H9 (cell line): ENCODE measurements at regions not wholly inside any gene's neighbourhood (a gene's known extent, or its start where the extent isn't known, plus 50 kb on each side); places are given as distances from the start of the nearest gene placed in this dataset.

Experiments used
- DNase-seq: peaks from one replicate; pipeline ENCODE4 v3.0.0-alpha.2; 2017
- H2AFZ ChIP-seq: one replicate; pipeline ENCODE4 v1.6.1; 2013; ENCODE audit warnings: mild to moderate bottlenecking, low read length, control low read depth, moderate library complexity
- H2AK5ac ChIP-seq: 2 replicates; pipeline ENCODE4 v1.6.1; 2013; ENCODE audit warnings: low read length, control low read depth, mixed read lengths; ENCODE audit not compliant: insufficient read length
- H2BK120ac ChIP-seq: one replicate; pipeline ENCODE4 v1.6.1; 2013; ENCODE audit warnings: low read depth, mild to moderate bottlenecking, low read length, control low read depth, inconsistent platforms; ENCODE audit not compliant: poor library complexity, severe bottlenecking
- H2BK12ac ChIP-seq: 2 replicates; pipeline ENCODE4 v1.6.1; 2013; ENCODE audit warnings: low read length, control low read depth, mixed read lengths, low read depth; ENCODE audit not compliant: insufficient read length
- H2BK15ac ChIP-seq: 2 replicates; pipeline ENCODE4 v1.6.1; 2013; ENCODE audit warnings: low read depth, low read length, control low read depth
- H2BK20ac ChIP-seq: one replicate; pipeline ENCODE4 v1.6.1; 2013; ENCODE audit warnings: low read depth, mild to moderate bottlenecking, low read length, control low read depth, inconsistent platforms; ENCODE audit not compliant: poor library complexity, severe bottlenecking
- H2BK5ac ChIP-seq: 2 replicates; pipeline ENCODE4 v1.6.1; 2013; ENCODE audit warnings: low read length, control low read depth, mixed read lengths; ENCODE audit not compliant: insufficient read length
- H3K14ac ChIP-seq: 2 replicates; pipeline ENCODE4 v1.6.1; 2013; ENCODE audit warnings: low read length, control low read depth; ENCODE audit not compliant: insufficient read depth
- H3K18ac ChIP-seq: 2 replicates; pipeline ENCODE4 v1.6.1; 2013; ENCODE audit warnings: low read depth, mild to moderate bottlenecking, mixed read lengths, low read length, control low read depth; ENCODE audit not compliant: insufficient read length
- H3K23ac ChIP-seq: 2 replicates; pipeline ENCODE4 v1.6.1; 2013; ENCODE audit warnings: low read length, control low read depth, mixed read lengths, low read depth; ENCODE audit not compliant: insufficient read length
- H3K23me2 ChIP-seq: 2 replicates; pipeline ENCODE4 v1.6.1; 2013; ENCODE audit warnings: low read depth, mild to moderate bottlenecking, mixed read lengths, low read length, control low read depth; ENCODE audit not compliant: insufficient read length, poor library complexity, severe bottlenecking
- H3K27ac ChIP-seq: 2 replicates; pipeline ENCODE4 v1.5.1; 2013; ENCODE audit warnings: low read length, control low read depth, mixed read lengths, low read depth; ENCODE audit not compliant: insufficient read length
- H3K27me3 ChIP-seq: 2 replicates; pipeline ENCODE4 v1.6.1; 2013; ENCODE audit warnings: low read length, control low read depth, inconsistent platforms; ENCODE audit not compliant: insufficient read depth
- H3K4ac ChIP-seq: 2 replicates; pipeline ENCODE4 v1.6.1; 2013; ENCODE audit warnings: low read depth, mild to moderate bottlenecking, control low read depth, inconsistent platforms, low read length, moderate library complexity
- H3K4me1 ChIP-seq: 2 replicates; pipeline ENCODE4 v1.6.1; 2013; ENCODE audit warnings: low read length, control low read depth, inconsistent platforms; ENCODE audit not compliant: insufficient read depth
- H3K4me2 ChIP-seq: 2 replicates; pipeline ENCODE4 v1.6.1; 2013; ENCODE audit warnings: low read length, control low read depth, mixed read lengths; ENCODE audit not compliant: insufficient read length, insufficient read depth
- H3K56ac ChIP-seq: 2 replicates; pipeline ENCODE4 v1.6.1; 2013; ENCODE audit warnings: low read depth, mild to moderate bottlenecking, mixed read lengths, low read length, control low read depth; ENCODE audit not compliant: insufficient read length
- H3K79me1 ChIP-seq: 2 replicates; pipeline ENCODE4 v1.6.1; 2013; ENCODE audit warnings: low read depth, mild to moderate bottlenecking, moderate library complexity, low read length, control low read depth, inconsistent platforms; ENCODE audit not compliant: insufficient read depth, poor library complexity, severe bottlenecking
- H3K79me2 ChIP-seq: 2 replicates; pipeline ENCODE4 v1.6.1; 2013; ENCODE audit warnings: low read length, control low read depth, inconsistent platforms; ENCODE audit not compliant: insufficient read depth
- H3K9ac ChIP-seq: 2 replicates; pipeline ENCODE4 v1.6.1; 2013; ENCODE audit warnings: low read length, control low read depth, mixed read lengths; ENCODE audit not compliant: insufficient read length; ENCODE audit errors: extremely low read depth
- H3K9me3 ChIP-seq: one replicate; pipeline ENCODE4 v1.6.1; 2013; ENCODE audit warnings: low read depth, low read length, inconsistent platforms; ENCODE audit not compliant: control insufficient read depth
- H3T11ph ChIP-seq: one replicate; pipeline ENCODE4 v1.6.1; 2013; ENCODE audit warnings: mild to moderate bottlenecking, low read length, control low read depth, inconsistent platforms
- H4K20me1 ChIP-seq: one replicate; pipeline ENCODE4 v1.6.1; 2013; ENCODE audit not compliant: control insufficient read depth, insufficient read length, insufficient read depth
- H4K5ac ChIP-seq: 2 replicates; pipeline ENCODE4 v1.6.1; 2013; ENCODE audit warnings: low read depth, mild to moderate bottlenecking, mixed read lengths, low read length, control low read depth; ENCODE audit not compliant: insufficient read length
- H4K8ac ChIP-seq: replicated peaks from 2 replicates; pipeline ENCODE4 v1.6.1; 2013; ENCODE audit warnings: low read length, control low read depth, mixed read lengths, low read depth; ENCODE audit not compliant: insufficient read length
- H4K91ac ChIP-seq: 2 replicates; pipeline ENCODE4 v1.6.1; 2013; ENCODE audit warnings: low read depth, mild to moderate bottlenecking, moderate library complexity, mixed read lengths, low read length, control low read depth; ENCODE audit not compliant: insufficient read length
- H3K27ac Mint-ChIP-seq, 3 experiments: 2 replicates in 2 of 3; 3 replicates in 1 of 3; pipeline ENCODE4 v1.8.0; 2020 to 2021; ENCODE audit warnings: mixed read lengths in 3 of 3, mild to moderate bottlenecking in 1 of 3, moderate library complexity in 1 of 3
- H3K27me3 Mint-ChIP-seq: 2 replicates; pipeline ENCODE4 v1.8.0; 2021; ENCODE audit warnings: low read depth, mild to moderate bottlenecking, moderate library complexity, mixed read lengths
- H3K36me3 Mint-ChIP-seq, 3 experiments: 2 replicates in 2 of 3; 3 replicates in 1 of 3; pipeline ENCODE4 v1.8.0; 2020 to 2021; ENCODE audit warnings: low read depth in 3 of 3, mixed read lengths in 3 of 3; ENCODE audit not compliant: insufficient read depth in 1 of 3
- H3K4me1 Mint-ChIP-seq, 2 experiments: 2 replicates each; pipeline ENCODE4 v1.8.0; 2020; ENCODE audit warnings: mixed read lengths in 2 of 2
- H3K4me3 Mint-ChIP-seq, 2 experiments: 2 replicates in 1 of 2; 3 replicates in 1 of 2; pipeline ENCODE4 v1.8.0; 2020 to 2021; ENCODE audit warnings: mild to moderate bottlenecking in 2 of 2, mixed read lengths in 2 of 2, moderate library complexity in 1 of 2
- H3K9me3 Mint-ChIP-seq, 2 experiments: 2 replicates in 1 of 2; 3 replicates in 1 of 2; pipeline ENCODE4 v1.8.0; 2020; ENCODE audit warnings: mild to moderate bottlenecking in 2 of 2, mixed read lengths in 2 of 2, moderate library complexity in 1 of 2
- CTCF ChIP-seq: fragments of 200-600 bp; sonication (generic); conservative IDR thresholded peaks from 3 replicates; pipeline ENCODE4 v1.8.0; 2021; ENCODE audit warnings: antibody characterized with exemption, mild to moderate bottlenecking
- WGBS: extraction: QIAGEN DNeasy Blood & Tissue Kit; methylation state at CpG from one replicate; pipeline ENCODE4 v1.1.7; 2013; ENCODE audit warnings: missing lambda C conversion rate, low lambda C conversion rate, mixed read lengths; ENCODE audit not compliant: insufficient read length; ENCODE audit errors: extremely low coverage; 5-methylcytosine and 5-hydroxymethylcytosine counted together

- Histone ChIP-seq H3T11ph (no peak overlapping the region), H3K27me3 (no peaks in the 10 kb centered on the region), H3K79me1 (no peaks in the 10 kb centered on the region), H2AK5ac (no peak overlapping the region), H2BK15ac (no peak overlapping the region), H4K8ac (no peak overlapping the region), H3K9ac (no peak overlapping the region), H4K5ac (no peak overlapping the region), H3K23ac (no peak overlapping the region), H3K27ac (no peak overlapping the region), H3K4me1 (no peaks in the 10 kb centered on the region), H3K79me2 (no peaks in the 10 kb centered on the region), H2BK5ac (no peak overlapping the region), H2BK12ac (no peak overlapping the region), H3K23me2 (no peaks in the 10 kb centered on the region), H3K18ac (no peak overlapping the region), H3K14ac (no peak overlapping the region), H3K9me3 (no peaks in the 10 kb centered on the region), H4K91ac (no peak overlapping the region), H2AFZ (no peak overlapping the region), H2BK20ac (no peak overlapping the region), H3K4ac (no peak overlapping the region), H3K4me2 (no peak overlapping the region), H2BK120ac (no peak overlapping the region), H3K56ac (no peak overlapping the region), H4K20me1 (no peaks in the 10 kb centered on the region)
- H3K4me1 Mint-ChIP-seq: no peaks in the 10 kb centered on the region
- no peaks in the 10 kb centered on the region; a peak in 2 of 5 replicates for H3K9me3 Mint-ChIP-seq
- H3K4me3 Mint-ChIP-seq: no peak overlapping the region
- no CpG with 5 or more reads among the region's 2 CpGs for WGBS
- no peak for TF ChIP-seq CTCF
- DNase-seq: no peak
- H3K36me3 Mint-ChIP-seq: peaks cover 0 to 2% (median 0%) of the 10 kb centered on the region in 3 experiments; a peak in 1 of 7 replicates
- H3K27ac Mint-ChIP-seq: no peak overlapping the region
- no peaks in the 10 kb centered on the region for H3K27me3 Mint-ChIP-seq
Measured at GRCh38 chr14:42715316-42715715, 1108.6 kb downstream of the LRFN5 start.
